ENCODE measurements at regions not wholly inside any gene's neighbourhood (a gene's known extent, or its start where the extent isn't known, plus 50 kb on each side); places are given as distances from the start of the nearest gene placed in this dataset.

DNA sequence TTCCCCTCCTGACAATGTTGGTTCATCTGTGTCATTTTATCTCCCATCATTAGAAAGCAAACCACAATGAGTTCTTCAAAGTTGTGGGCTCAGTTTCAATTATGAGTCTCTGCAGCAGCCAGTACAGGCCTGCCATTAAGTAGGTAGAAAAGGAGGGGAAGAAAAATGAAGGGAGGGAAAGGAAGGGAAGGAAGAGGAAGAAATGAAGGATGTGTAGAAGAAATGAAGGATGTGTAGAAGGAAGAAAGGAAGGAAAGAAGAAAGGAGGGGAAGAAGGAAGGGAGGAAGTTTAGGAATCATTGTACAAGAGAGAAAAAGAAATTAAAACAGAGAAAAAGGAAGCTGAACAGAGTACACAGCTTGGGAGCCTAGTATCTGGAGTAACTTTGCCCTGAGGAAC, 498.3 kb upstream of the DAB1 start:
- intact Hi-C loops (cut with micrococcal nuclease) = no loop called here
- H3K9me3 Mint-ChIP-seq = no peaks in the 10 kb centered on the region
- no peak overlapping the region for H3K4me3 Mint-ChIP-seq
- POLR2A ChIA-PET = no interaction called here
- H3K4me1 Mint-ChIP-seq (ENCODE audit: low read depth) = no peaks in the 10 kb centered on the region
- CTCF ChIA-PET = no interaction called here
- DNase-seq = no peak
- H3K36me3 Mint-ChIP-seq = no peaks in the 10 kb centered on the region
- H3K27ac Mint-ChIP-seq = no peak overlapping the region
- H3K27me3 Mint-ChIP-seq = no peaks in the 10 kb centered on the region

DNA sequence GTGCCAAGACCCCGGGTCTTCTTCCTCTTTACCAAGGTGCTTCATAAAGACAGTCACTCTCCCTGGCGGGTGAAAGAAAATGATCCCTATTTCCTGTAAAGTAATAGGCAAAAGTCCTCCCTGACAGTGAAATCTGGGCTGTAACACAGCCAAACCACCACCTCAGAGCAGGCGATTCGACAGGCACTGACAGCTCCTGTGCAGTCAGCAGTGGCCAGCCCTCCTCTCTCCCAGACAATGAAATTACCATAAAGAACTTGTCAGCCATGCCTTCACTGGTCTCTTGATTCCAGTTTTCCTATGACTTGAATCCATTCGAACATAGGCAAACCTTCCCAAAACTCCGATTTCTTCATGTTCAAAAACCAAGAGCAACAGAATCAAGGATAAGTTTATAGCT, 492.2 kb upstream of the DAB1 start:
- Mint-ChIP-seq H3K9me3 (peaks cover 3% of the 10 kb centered on the region), H3K27ac (no peak overlapping the region), H3K36me3 (no peaks in the 10 kb centered on the region), H3K27me3 (no peaks in the 10 kb centered on the region), H3K4me3 (no peak overlapping the region), H3K4me1 (ENCODE audit: low read depth) (no peaks in the 10 kb centered on the region)
- CTCF ChIA-PET = no interaction called here
- POLR2A ChIA-PET = no interaction called here
- DNase-seq = no peak
- intact Hi-C loops (cut with micrococcal nuclease) = no loop called here

DNA sequence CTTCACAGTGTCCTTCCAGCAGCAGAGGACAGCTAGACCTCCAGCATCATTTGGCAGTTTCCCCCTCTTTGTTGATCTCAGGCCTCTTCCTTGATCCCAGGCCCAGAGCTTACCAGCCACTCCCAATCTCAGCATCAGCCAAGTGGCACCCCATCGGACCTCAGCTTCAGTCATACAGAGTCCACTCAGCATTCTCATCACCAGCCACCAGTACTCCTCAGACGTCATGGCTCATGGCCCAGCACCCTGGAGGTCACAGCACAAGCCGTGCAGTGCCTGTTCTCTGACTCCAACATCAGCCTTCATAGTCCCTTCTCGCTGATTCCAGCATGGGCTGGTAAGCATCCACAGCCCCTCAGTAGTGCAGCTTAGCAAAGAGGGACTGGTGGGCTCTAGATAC, 487.6 kb upstream of the DAB1 start:
- ChIA-PET POLR2A (no interaction called here), CTCF (no interaction called here)
- H3K27me3 Mint-ChIP-seq = no peaks in the 10 kb centered on the region
- intact Hi-C loops (cut with micrococcal nuclease) = no loop called here
- peaks cover 3% of the 10 kb centered on the region for H3K9me3 Mint-ChIP-seq
- H3K4me3 Mint-ChIP-seq = no peak overlapping the region
- no peaks in the 10 kb centered on the region for H3K4me1 Mint-ChIP-seq (ENCODE audit: low read depth)
- DNase-seq = no peak
- H3K27ac Mint-ChIP-seq = no peak overlapping the region
- H3K36me3 Mint-ChIP-seq = no peaks in the 10 kb centered on the region

DNA sequence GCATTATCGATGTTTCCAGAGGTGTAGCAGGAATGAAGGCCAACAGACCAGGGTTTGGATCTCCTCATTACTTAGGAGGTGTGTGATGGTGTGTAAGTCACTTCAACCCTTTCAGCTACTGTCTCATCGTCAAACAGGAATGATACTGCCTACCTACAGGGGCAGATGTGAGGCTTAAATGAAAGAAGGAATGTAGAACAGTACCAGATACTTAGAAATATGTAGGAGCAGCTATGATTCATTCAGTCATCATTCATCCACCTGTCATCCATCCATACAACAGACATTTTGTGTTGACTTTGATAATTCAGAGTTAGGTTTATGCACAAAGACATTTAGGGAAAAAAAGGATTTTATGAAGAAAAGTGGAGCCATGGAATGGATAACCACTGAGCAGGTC, 486.9 kb upstream of the DAB1 start:
- H3K4me1 Mint-ChIP-seq (ENCODE audit: low read depth) = no peaks in the 10 kb centered on the region
- H3K27me3 Mint-ChIP-seq = no peaks in the 10 kb centered on the region
- peaks cover 3% of the 10 kb centered on the region for H3K9me3 Mint-ChIP-seq
- H3K36me3 Mint-ChIP-seq = no peaks in the 10 kb centered on the region
- no peak overlapping the region for H3K27ac Mint-ChIP-seq
- ChIA-PET CTCF (no interaction called here), POLR2A (no interaction called here)
- H3K4me3 Mint-ChIP-seq = no peak overlapping the region
- intact Hi-C loops (cut with micrococcal nuclease) = no loop called here
- no peak for DNase-seq

DNA sequence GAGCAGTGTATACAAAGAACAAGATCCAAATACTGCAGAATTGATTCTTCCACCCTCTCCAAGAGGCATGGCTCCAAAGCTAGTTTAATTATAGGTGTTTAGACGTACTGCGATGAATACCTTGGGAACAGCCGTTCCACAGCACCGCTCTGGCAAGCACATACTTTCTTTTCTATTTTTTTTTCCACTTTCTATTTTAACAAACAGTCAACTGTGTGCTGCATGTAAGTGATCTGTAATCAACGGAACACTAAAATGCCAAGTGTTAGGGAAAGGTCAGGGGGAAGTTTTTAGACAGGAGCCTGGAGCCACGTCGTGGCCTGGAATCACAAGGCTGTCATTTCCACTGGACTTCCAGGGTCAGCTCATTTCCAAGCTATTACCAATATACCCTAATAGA, 486.4 kb upstream of the DAB1 start:
- Mint-ChIP-seq H3K36me3 (no peaks in the 10 kb centered on the region), H3K9me3 (peaks cover 3% of the 10 kb centered on the region), H3K4me3 (no peak overlapping the region), H3K27ac (no peak overlapping the region), H3K4me1 (ENCODE audit: low read depth) (no peaks in the 10 kb centered on the region), H3K27me3 (no peaks in the 10 kb centered on the region)
- CTCF ChIA-PET = no interaction called here
- intact Hi-C loops (cut with micrococcal nuclease) = no loop called here
- POLR2A ChIA-PET = no interaction called here
- no peak for DNase-seq

DNA sequence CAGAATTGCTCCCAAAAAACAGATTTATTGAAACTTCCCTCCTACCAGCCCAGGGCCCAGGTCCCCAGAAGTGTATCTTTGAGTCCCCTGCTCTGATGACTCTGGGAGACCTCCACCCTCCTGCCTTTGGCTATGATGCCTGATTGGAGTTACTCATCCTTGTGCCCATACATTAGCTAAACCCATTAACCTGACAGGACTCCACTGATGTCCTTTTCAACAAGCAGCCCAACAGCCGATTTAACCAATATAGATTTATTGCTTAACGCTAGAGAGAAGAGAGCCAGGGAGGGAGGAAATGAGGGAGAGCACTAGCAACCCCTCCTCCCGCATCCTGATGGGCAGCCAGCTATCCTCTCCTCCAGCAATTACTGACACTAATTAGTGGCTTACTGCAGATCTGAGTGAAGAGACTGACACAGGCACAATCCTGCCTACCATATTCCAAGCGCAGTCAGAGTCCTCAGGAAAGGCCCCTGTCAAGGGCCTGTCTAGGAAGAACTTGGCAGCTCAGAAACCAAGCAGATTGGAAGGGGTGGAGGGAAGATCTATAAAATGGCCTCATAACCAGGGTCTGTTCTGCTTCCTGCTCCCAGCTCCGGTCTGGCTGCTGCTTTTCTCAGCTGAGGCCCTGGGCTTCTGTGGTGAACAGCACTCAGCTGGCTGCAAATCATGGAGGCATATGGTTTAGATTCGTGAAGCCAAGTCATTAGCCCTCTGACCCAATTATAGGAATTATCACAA, 484.5 kb upstream of the DAB1 start:
- Mint-ChIP-seq H3K4me3 (no peak overlapping the region), H3K27ac (no peak overlapping the region), H3K4me1 (ENCODE audit: low read depth) (no peaks in the 10 kb centered on the region), H3K9me3 (no peaks in the 10 kb centered on the region), H3K27me3 (no peaks in the 10 kb centered on the region), H3K36me3 (no peaks in the 10 kb centered on the region)
- intact Hi-C loops (cut with micrococcal nuclease) = no loop called here
- POLR2A ChIA-PET = no interaction called here
- no peak for DNase-seq
- CTCF ChIA-PET = no interaction called here

DNA sequence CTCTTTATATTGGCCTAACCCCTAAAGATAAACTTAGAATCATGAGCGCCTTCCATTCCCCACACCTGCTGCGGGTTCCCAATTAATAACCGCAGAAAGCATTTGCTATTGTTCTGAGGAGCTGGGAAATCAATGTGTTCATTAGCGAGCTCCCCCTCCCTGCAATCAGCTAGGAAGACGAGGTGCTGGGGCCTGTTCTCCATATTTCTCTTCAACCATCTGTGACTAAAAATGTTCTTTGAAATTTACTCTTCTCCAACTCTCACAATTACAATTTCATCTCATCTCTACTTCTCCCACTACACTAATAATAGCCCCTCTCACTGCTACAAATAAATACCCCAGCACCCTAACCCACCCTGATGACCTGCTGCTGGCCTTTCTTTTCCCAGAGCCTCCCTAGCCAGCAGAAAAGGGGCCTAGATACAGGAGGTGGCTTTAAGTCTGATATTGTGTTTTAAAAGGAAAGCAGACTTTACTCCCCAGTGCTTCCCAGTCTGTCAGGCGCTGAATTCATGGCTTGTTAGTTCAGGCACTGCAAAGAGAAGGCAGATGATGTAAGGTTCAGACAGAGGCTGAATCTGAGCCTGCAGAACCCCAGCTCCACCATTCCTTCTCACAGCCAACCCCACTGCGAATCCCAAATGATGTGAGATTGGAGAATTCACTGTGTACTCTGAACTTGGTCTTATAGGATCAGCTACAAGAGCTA, 477.5 kb upstream of the DAB1 start:
- Mint-ChIP-seq H3K27ac (no peak overlapping the region), H3K27me3 (no peaks in the 10 kb centered on the region), H3K36me3 (no peaks in the 10 kb centered on the region), H3K4me1 (ENCODE audit: low read depth) (no peaks in the 10 kb centered on the region), H3K4me3 (no peak overlapping the region), H3K9me3 (no peaks in the 10 kb centered on the region)
- no peak for DNase-seq
- intact Hi-C loops (cut with micrococcal nuclease) = no loop called here
- CTCF ChIA-PET = no interaction called here
- POLR2A ChIA-PET = no interaction called here

DNA sequence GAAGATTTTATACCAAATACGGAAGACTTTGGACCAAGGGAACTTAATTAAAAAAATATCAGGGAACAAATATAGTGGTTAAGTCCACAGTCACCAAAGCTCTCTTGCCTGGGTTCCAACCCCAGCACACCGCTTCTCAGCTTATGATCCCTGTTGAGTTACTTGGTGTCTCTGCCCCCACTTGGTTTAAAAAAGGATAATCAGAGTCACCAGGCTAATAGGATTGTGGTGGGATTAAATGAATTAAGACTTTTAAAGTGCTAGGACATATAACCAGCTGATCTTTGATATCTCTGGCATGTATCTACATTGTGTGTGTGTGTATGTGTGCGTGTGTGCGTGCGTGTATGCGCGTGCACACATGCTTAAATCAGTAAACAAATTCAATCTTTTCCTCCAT, 474.7 kb upstream of the DAB1 start:
- H3K4me1 Mint-ChIP-seq (ENCODE audit: low read depth) = no peaks in the 10 kb centered on the region
- ChIA-PET CTCF (no interaction called here), POLR2A (no interaction called here)
- H3K9me3 Mint-ChIP-seq = no peaks in the 10 kb centered on the region
- H3K36me3 Mint-ChIP-seq = no peaks in the 10 kb centered on the region
- H3K27me3 Mint-ChIP-seq = no peaks in the 10 kb centered on the region
- intact Hi-C loops (cut with micrococcal nuclease) = no loop called here
- H3K4me3 Mint-ChIP-seq = no peak overlapping the region
- H3K27ac Mint-ChIP-seq = no peak overlapping the region
- no peak for DNase-seq

DNA sequence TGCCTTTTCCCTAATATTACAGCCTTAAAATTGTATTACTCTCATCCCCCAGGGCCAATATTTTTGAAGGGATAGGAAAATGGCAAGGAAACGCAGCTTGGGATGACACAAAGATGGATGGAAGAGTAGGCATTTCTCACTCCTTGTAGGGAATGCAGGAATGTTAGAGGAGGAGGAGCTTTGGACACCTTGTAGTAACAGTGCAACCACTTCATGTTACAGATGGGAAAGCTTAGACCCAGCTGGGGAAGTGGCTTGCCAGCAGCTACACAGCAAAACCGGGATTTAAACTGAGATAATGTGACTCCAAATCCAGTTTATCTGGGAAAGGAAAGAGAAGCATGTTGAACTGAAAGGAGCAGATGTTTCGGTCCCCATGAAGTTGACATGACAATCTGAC, 473.7 kb upstream of the DAB1 start:
- H3K36me3 Mint-ChIP-seq = no peaks in the 10 kb centered on the region
- H3K27ac Mint-ChIP-seq = no peak overlapping the region
- intact Hi-C loops (cut with micrococcal nuclease) = no loop called here
- H3K9me3 Mint-ChIP-seq = no peaks in the 10 kb centered on the region
- H3K27me3 Mint-ChIP-seq = no peaks in the 10 kb centered on the region
- H3K4me1 Mint-ChIP-seq (ENCODE audit: low read depth) = no peaks in the 10 kb centered on the region
- DNase-seq = no peak
- POLR2A ChIA-PET = no interaction called here
- no peak overlapping the region for H3K4me3 Mint-ChIP-seq
- CTCF ChIA-PET = interaction anchor here (0.7 kb wide), 1 partner anchor 945 kb away, joined by 4 read pairs; no protein-coding TSS in a partner anchor

DNA sequence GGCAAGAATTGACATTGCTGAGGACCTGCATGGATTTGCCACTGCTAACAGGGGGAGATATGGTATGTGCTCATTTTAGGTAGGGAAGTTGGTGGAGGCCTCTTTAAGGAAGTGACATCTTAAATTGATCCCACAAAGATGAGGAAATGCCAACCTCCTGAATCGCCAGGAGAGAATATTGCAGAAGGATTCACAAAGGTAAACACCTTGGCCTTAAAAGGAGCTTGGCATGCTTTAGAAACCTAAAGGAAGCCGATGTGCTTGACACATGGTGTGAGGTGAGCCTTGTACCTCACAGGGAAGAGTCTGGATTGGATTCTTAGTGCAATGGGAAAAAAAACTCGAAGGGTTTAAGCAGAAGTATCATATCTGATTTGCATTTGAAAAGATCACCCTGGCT, 470.5 kb upstream of the DAB1 start:
- no peaks in the 10 kb centered on the region for H3K4me1 Mint-ChIP-seq (ENCODE audit: low read depth)
- ChIA-PET POLR2A (no interaction called here), CTCF (no interaction called here)
- no peak overlapping the region for H3K4me3 Mint-ChIP-seq
- H3K27me3 Mint-ChIP-seq = peaks cover 6% of the 10 kb centered on the region
- no peaks in the 10 kb centered on the region for H3K36me3 Mint-ChIP-seq
- no peaks in the 10 kb centered on the region for H3K9me3 Mint-ChIP-seq
- intact Hi-C loops (cut with micrococcal nuclease) = no loop called here
- H3K27ac Mint-ChIP-seq = no peak overlapping the region
- no peak for DNase-seq

DNA sequence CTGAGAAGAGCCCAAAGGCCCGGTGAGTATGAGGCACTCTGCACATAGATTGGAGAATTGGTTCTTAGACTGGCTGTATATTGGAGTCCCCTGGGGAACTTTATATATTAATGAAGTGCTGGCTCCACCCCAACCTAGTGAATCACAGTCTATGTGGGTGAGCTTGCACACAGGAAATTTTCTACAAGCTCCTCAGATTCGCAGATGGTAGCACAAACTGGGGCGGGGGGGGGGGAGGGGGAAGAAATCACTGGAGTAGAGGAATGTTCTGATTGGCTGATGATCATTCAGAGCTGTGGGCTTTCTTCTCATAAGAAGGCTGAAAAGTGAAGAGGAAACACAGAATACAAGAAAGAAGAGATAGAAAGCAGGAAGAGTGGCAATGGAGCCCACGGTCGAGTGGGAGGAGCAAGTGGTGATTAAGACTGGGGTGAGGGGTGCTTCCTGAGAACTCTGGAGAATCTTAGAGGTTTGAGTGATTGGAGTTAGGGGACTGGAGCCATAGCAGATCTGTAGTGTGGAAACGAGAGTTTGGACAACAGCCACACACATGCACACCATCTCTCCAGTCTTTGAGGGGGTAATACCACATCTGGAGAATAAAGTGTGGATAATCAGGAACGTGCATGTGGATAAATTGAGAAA, 465.9 kb upstream of the DAB1 start:
- Mint-ChIP-seq H3K4me1 (ENCODE audit: low read depth) (no peaks in the 10 kb centered on the region), H3K27ac (no peak overlapping the region), H3K27me3 (peaks cover 6% of the 10 kb centered on the region), H3K9me3 (no peaks in the 10 kb centered on the region), H3K36me3 (no peaks in the 10 kb centered on the region), H3K4me3 (no peak overlapping the region)
- no peak for DNase-seq
- ChIA-PET POLR2A (no interaction called here), CTCF (no interaction called here)
- intact Hi-C loops (cut with micrococcal nuclease) = no loop called here

DNA sequence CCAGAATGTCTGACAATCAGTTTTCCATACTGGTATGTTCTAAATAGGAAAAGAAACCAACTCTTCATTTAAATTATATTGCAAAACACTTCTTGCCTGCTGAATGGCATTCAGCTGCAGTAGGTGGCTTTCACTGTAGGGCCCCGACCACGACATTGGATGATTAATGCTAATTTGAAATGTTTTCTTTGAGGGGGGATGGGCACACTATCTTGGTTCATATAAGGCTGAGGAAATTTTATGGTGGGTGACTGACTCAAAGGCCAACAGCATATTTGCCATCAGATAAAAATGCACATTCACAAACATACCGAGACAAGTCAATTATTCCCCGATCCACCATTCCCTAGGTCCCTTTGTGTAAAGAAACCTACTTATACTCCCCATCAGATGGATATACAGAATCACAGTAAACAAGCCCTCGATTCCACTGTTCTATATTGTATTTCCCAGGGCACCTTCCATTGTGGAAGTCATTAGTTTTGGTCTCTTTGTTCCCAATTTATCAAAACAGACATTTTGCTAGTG, 464.2 kb upstream of the DAB1 start:
- Mint-ChIP-seq H3K27me3 (peaks cover 6% of the 10 kb centered on the region), H3K27ac (no peak overlapping the region), H3K9me3 (no peaks in the 10 kb centered on the region), H3K4me3 (no peak overlapping the region), H3K4me1 (ENCODE audit: low read depth) (no peaks in the 10 kb centered on the region), H3K36me3 (no peaks in the 10 kb centered on the region)
- no peak for DNase-seq
- ChIA-PET POLR2A (no interaction called here), CTCF (no interaction called here)
- intact Hi-C loops (cut with micrococcal nuclease) = no loop called here

DNA sequence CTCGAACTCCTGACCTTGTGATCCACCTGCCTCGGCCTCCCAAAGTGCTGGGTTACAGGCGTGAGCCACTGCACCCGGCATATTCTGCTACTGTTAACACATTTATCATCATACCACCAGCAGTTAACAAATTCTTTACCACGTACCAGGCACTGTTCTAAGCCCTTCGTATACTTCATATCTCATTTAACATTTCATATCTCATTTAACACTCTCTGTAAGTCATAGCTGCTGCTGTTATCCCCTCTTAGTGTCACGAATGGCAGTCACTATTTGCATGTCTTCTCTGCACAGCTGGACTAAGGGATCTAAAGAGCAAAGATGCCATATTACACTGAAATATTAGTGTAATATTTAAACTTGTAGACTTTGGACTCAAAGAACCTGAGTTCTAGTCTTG, 462.5 kb upstream of the DAB1 start:
- intact Hi-C loops (cut with micrococcal nuclease) = no loop called here
- Mint-ChIP-seq H3K9me3 (no peaks in the 10 kb centered on the region), H3K36me3 (no peaks in the 10 kb centered on the region), H3K4me3 (no peak overlapping the region), H3K27me3 (peaks cover 3% of the 10 kb centered on the region), H3K27ac (no peak overlapping the region), H3K4me1 (ENCODE audit: low read depth) (no peaks in the 10 kb centered on the region)
- no peak for DNase-seq
- ChIA-PET POLR2A (no interaction called here), CTCF (no interaction called here)
